CD4-positive, alpha-beta T cell treated with Interleukin-12 subunit alpha and Interleukin-12 subunit beta, for 1 hour (primary cell): ENCODE measurements at regions not wholly inside any gene's neighbourhood (a gene's known extent, or its start where the extent isn't known, plus 50 kb on each side); places are given as distances from the start of the nearest gene placed in this dataset.

Experiments
- DNase-seq: peaks from one replicate; pipeline ENCODE4 v3.0.0-alpha.2; 2020

- DNase-seq, result no peak
Observed at GRCh38 chr22:49091451-49091850, 736.2 kb downstream of the BRD1 start.

GRCh38 chr22:49090853-49091135, 736.9 kb downstream of the BRD1 start:
- DNase-seq, result no peak

- no peak for DNase-seq
Observed at GRCh38 chr22:49090061-49090852, 737.4 kb downstream of the BRD1 start.

- no peak for DNase-seq
Observed at GRCh38 chr22:49088801-49089791, 738.6 kb downstream of the BRD1 start.

- DNase-seq, result no peak
Observed at GRCh38 chr22:49087716-49088601, 739.7 kb downstream of the BRD1 start.

GRCh38 chr22:49087198-49087597, 740.5 kb downstream of the BRD1 start:
- no peak for DNase-seq

- no peak for DNase-seq
Observed at GRCh38 chr22:49086606-49087157, 741.0 kb downstream of the BRD1 start.

GRCh38 chr22:49086181-49086580, 741.5 kb downstream of the BRD1 start:
- no peak for DNase-seq

GRCh38 chr22:49084206-49084605, 743.5 kb downstream of the BRD1 start:
- no peak for DNase-seq

GRCh38 chr22:49083607-49084006, 744.1 kb downstream of the BRD1 start:
- DNase-seq, result no peak

- DNase-seq, result no peak
Observed at GRCh38 chr22:49082451-49082850, 745.2 kb downstream of the BRD1 start.

- no peak for DNase-seq
Observed at GRCh38 chr22:49081926-49082325, 745.7 kb downstream of the BRD1 start.

GRCh38 chr22:49081261-49081666, 746.4 kb downstream of the BRD1 start:
- DNase-seq, result no peak

GRCh38 chr22:49080631-49081030, 747.0 kb downstream of the BRD1 start:
- no peak for DNase-seq

GRCh38 chr22:49079743-49080500, 747.8 kb downstream of the BRD1 start:
- no peak for DNase-seq

- DNase-seq, result no peak
Observed at GRCh38 chr22:49079027-49079725, 748.5 kb downstream of the BRD1 start.

GRCh38 chr22:49078076-49078710, 749.5 kb downstream of the BRD1 start:
- DNase-seq, result no peak

GRCh38 chr22:49077586-49077985, 750.1 kb downstream of the BRD1 start:
- DNase-seq, result no peak

- DNase-seq, result no peak
Observed at GRCh38 chr22:49077036-49077393, 750.7 kb downstream of the BRD1 start.

GRCh38 chr22:49076300-49077035, 751.2 kb downstream of the BRD1 start:
- DNase-seq, result no peak
